GM06990 (cell line): ENCODE measurements at regions not wholly inside any gene's neighbourhood (a gene's known extent, or its start where the extent isn't known, plus 50 kb on each side); places are given as distances from the start of the nearest gene placed in this dataset.
"Not testable (repeated sequence)": the region's sequence is repeated elsewhere in the genome, so short reads cannot be mapped to it uniquely, and the experiment has no call there.

ENCODE experiments used
- DNase-seq: peaks from one replicate; pipeline ENCODE4 v3.0.0-alpha.2; 2011; ENCODE audit not compliant: insufficient read length; ENCODE audit errors: extremely low read depth
- H3K27me3 ChIP-seq: replicated peaks from 2 replicates; pipeline ENCODE4 v1.6.0; 2011; ENCODE audit warnings: low read length; ENCODE audit not compliant: control insufficient read depth, insufficient read depth
- H3K36me3 ChIP-seq: 2 replicates; pipeline ENCODE4 v1.5.1; 2011; ENCODE audit warnings: low read length; ENCODE audit not compliant: control insufficient read depth, insufficient read depth
- H3K4me3 ChIP-seq: replicated peaks from 2 replicates; pipeline ENCODE4 v1.5.1; 2011; ENCODE audit warnings: low read depth, mild to moderate bottlenecking, control low read depth, low read length
- TF ChIP-seq, protein P1 (sequence below): IDR thresholded peaks from 2 replicates; pipeline ENCODE4 v1.5.1; 2011; ENCODE audit warnings: low read length, control low read depth, mild to moderate bottlenecking, inconsistent platforms; ENCODE audit not compliant: insufficient read depth, poor library complexity, severe bottlenecking

GRCh38 chr2:187206071-187206470, 242.0 kb downstream of the CALCRL start:
- Histone ChIP-seq H3K36me3 (no peaks in the 10 kb centered on the region), H3K27me3 (no peaks in the 10 kb centered on the region; the same call in 1 of the 2 replicates), H3K4me3 (no peak overlapping the region)
- no peak for DNase-seq
- TF ChIP-seq, protein P1, sequence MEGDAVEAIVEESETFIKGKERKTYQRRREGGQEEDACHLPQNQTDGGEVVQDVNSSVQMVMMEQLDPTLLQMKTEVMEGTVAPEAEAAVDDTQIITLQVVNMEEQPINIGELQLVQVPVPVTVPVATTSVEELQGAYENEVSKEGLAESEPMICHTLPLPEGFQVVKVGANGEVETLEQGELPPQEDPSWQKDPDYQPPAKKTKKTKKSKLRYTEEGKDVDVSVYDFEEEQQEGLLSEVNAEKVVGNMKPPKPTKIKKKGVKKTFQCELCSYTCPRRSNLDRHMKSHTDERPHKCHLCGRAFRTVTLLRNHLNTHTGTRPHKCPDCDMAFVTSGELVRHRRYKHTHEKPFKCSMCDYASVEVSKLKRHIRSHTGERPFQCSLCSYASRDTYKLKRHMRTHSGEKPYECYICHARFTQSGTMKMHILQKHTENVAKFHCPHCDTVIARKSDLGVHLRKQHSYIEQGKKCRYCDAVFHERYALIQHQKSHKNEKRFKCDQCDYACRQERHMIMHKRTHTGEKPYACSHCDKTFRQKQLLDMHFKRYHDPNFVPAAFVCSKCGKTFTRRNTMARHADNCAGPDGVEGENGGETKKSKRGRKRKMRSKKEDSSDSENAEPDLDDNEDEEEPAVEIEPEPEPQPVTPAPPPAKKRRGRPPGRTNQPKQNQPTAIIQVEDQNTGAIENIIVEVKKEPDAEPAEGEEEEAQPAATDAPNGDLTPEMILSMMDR = no peak

DNA sequence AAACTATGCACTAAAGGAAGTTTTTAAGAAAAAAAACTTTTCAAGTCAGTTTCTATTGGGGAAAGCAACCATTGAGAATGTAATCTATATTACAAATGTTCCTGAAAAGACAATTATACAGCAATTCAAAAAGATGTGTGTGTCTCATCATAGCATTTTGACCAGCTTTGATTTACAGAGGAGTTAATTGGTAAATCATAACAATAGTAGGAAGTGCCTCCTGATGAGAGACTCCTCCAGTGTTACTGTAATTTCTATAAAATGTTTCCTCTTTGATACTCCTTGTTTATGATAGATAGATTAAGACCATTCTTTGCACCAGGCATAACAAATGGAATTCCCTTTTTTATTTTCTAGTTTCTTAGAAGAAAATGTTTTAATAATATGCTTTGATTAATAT, 249.9 kb downstream of the CALCRL start:
- H3K36me3 ChIP-seq = no peaks in the 10 kb centered on the region
- no peak overlapping the region for H3K4me3 ChIP-seq
- no peak for DNase-seq
- H3K27me3 ChIP-seq = no peaks in the 10 kb centered on the region
- TF ChIP-seq, protein P1 = no peak

DNA sequence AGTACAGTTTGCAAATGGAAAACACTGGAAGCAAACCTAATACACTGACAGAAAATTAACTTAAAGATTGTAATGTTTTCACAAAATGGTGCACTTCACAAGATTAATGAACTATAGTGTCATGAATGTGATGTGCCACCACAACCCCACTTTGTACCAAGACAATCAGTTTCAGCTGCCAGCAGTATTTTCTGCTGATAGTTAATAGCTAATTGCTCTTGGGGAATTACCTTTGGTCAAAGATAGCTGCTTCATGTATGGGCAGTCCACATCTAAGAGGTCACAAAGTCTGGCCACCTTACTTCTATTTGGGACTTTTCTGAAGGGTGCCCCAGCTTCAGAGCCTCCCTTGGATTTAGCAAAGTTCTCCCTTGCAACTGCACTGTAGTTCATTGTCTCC, 254.0 kb downstream of the CALCRL start:
- H3K27me3 ChIP-seq = no peaks in the 10 kb centered on the region
- no peak for DNase-seq
- H3K4me3 ChIP-seq = no peak overlapping the region
- TF ChIP-seq, protein P1 = no peak
- H3K36me3 ChIP-seq = no peaks in the 10 kb centered on the region

DNA sequence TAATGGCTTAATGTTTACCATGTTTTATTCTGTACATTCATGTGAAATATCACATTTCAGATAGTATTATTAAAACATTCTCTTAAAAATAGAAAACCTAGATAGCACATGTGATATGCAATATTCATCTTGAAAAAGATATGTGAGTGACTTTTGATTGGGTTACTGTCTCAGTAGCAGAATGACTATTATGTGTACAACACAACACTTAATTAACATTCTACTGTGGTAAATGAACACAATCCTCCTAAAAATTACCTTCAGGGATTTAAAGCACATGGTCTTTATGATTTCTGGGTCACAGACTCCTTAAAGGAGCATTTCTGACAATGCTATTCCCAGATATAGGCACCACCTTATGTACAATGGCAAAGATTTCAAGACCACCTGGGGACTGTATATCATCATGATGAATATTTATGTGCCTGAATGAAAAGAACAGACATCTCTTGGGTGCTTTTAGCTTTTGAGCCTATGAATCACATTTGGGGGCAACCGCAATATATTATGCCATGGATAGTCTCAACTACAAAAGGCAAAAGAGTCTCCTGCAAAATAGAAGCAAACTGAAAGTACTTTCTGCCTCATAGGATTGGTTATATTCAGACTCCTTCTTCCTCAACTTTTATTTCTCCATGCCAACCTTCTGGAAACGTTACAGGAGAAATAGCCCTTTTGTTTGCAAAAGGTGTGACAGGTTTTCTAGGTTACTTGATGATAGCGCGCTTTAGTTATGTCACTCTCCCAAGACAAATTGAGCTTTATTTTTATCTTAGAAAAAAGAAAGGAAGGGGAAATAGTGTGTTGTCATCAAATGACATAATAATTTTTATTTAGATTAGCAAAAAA, 259.0 kb downstream of the CALCRL start:
- DNase-seq = no peak
- no peaks in the 10 kb centered on the region for H3K36me3 ChIP-seq
- TF ChIP-seq, protein P1 = no peak
- no peaks in the 10 kb centered on the region for H3K27me3 ChIP-seq
- H3K4me3 ChIP-seq = no peak overlapping the region

- DNase-seq = no peak
- no peaks in the 10 kb centered on the region for H3K36me3 ChIP-seq
- TF ChIP-seq, protein P1 = no peak
- H3K4me3 ChIP-seq = no peak overlapping the region
- H3K27me3 ChIP-seq = no peaks in the 10 kb centered on the region
Measured at GRCh38 chr2:187187519-187187918, 260.5 kb downstream of the CALCRL start.

DNA sequence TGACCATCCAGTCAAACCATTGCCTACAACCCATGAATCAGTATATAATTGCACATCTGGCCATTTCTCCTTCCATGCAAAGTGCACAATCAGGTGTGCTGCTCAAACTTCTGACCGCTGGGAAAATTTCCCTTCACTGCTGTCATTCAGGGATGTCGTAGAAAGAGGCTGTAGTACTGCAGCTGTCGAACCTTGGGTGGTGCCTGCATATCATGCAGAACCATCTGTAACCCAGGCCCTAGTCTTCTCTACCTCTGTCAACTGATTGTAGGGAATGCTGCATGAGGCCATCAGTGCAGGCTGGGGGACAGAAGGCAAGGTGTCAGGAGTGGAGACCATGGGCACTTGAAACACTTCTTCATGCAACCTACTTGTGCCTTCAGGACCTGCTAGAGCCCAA, 267.5 kb downstream of the CALCRL start:
- TF ChIP-seq, protein P1 = no peak
- Histone ChIP-seq H3K36me3 (no peaks in the 10 kb centered on the region), H3K27me3 (no peaks in the 10 kb centered on the region; the same call in 1 of the 2 replicates), H3K4me3 (no peak overlapping the region)
- DNase-seq = no peak

DNA sequence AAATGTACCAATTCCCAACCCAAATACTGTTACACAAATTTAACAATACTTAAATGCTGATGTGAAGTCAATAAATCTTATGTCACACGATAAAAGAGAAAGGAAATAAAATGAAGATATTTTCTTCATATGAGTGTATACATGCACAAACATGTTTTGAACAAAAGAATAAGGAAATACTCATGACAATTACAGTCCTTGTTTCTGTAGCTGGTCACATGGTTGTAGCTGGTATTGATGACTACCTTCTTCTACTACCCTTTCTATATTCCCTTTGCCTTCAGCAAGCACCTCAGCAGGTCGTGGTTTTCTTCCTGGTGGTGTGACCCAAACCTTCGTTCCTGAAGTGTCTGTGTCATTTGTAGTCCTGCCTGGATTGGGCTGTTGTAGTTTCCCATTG, 269.2 kb downstream of the CALCRL start:
- not testable (repeated sequence) for H3K36me3 ChIP-seq, H3K27me3 ChIP-seq, H3K4me3 ChIP-seq

More for the DNA sequence above, 269.2 kb downstream of the CALCRL start:
- DNase-seq = not testable (repeated sequence)
